Tibial artery (tissue), 4 donors: ENCODE measurements at regions not wholly inside any gene's neighbourhood (a gene's known extent, or its start where the extent isn't known, plus 50 kb on each side); places are given as distances from the start of the nearest gene placed in this dataset.

Source experiments
- DNase-seq, 2 donors: peaks; one replicate each; pipeline ENCODE4 v3.0.0-alpha.2; 2019
- H3K27ac ChIP-seq, 2 donors: fragments of 200-600 bp; sonication (generic) in 1 of 2; 1 replicate in 1 of 2; 2 replicates in 1 of 2; pipeline ENCODE4 v1.5.1; 2018 to 2019; ENCODE audit warnings: mild to moderate bottlenecking in 1 of 2
- H3K27me3 ChIP-seq, 2 donors: fragments of 200-600 bp; sonication (generic) in 1 of 2; one replicate each; pipeline versions ENCODE4 v1.5.1 to v1.6.0; 2016 to 2019
- H3K36me3 ChIP-seq, 3 donors: fragments of 200-600 bp; sonication (generic) in 2 of 3; one replicate each; pipeline ENCODE4 v1.5.1; 2016 to 2019; ENCODE audit warnings: mild to moderate bottlenecking in 2 of 3
- H3K4me1 ChIP-seq, 4 donors: fragments of 200-600 bp; sonication (generic) in 2 of 4; 1 replicate in 3 of 4; 2 replicates in 1 of 4; pipeline ENCODE4 v1.5.1; 2016 to 2019
- H3K4me3 ChIP-seq, 2 donors: fragments of 200-600 bp; sonication (generic) in 1 of 2; 1 replicate in 1 of 2; 2 replicates in 1 of 2; pipeline ENCODE4 v1.5.1; 2018 to 2019; ENCODE audit warnings: mild to moderate bottlenecking in 2 of 2
- H3K9me3 ChIP-seq, 3 donors: fragments of 200-600 bp; sonication (generic) in 1 of 3; one replicate each; pipeline ENCODE4 v1.5.1; 2016 to 2019
- CTCF ChIP-seq, 2 experiments: fragments of 200-600 bp in 1 of 2; fragments of 450-650 bp in 1 of 2; IDR thresholded peaks; one replicate each; pipeline ENCODE4 v1.5.1; 2017 to 2019; ENCODE audit warnings: antibody characterized with exemption in 2 of 2, mild to moderate bottlenecking in 1 of 2, moderate library complexity in 1 of 2
- intact Hi-C: fragments of 100-400 bp; cut with DNase I; formaldehyde crosslinking; loops from one replicate; pipeline ENCODE4 v1.15.0; 2023; ENCODE audit warnings: low total_unique reads

GRCh38 chr10:111439034-111439842 is 362.4 kb downstream of the ADRA2A start:
- DNase-seq = no peak
- TF ChIP-seq CTCF (IDR thresholded peaks at IDR 0.05) = no peak
- no peak overlapping the region for H3K4me3 ChIP-seq
- no peaks in the 10 kb centered on the region for H3K36me3 ChIP-seq
- no peaks in the 10 kb centered on the region for H3K9me3 ChIP-seq
- no peaks in the 10 kb centered on the region for H3K27me3 ChIP-seq
- no peaks in the 10 kb centered on the region for H3K4me1 ChIP-seq
- intact Hi-C loops = no loop called here
- H3K27ac ChIP-seq = no peak overlapping the region

- no peak overlapping the region for H3K27ac ChIP-seq
- H3K9me3 ChIP-seq = no peaks in the 10 kb centered on the region
- no peaks in the 10 kb centered on the region for H3K36me3 ChIP-seq
- no peaks in the 10 kb centered on the region for H3K4me1 ChIP-seq
- DNase-seq = no peak
- TF ChIP-seq CTCF (IDR thresholded peaks at IDR 0.05) = no peak
- H3K27me3 ChIP-seq = no peaks in the 10 kb centered on the region
- intact Hi-C loops = no loop called here
- H3K4me3 ChIP-seq = no peak overlapping the region
Measured at GRCh38 chr10:111440501-111440900, 363.7 kb downstream of the ADRA2A start.

- Histone ChIP-seq H3K27ac (no peak overlapping the region), H3K4me3 (no peak overlapping the region), H3K9me3 (no peaks in the 10 kb centered on the region), H3K36me3 (no peaks in the 10 kb centered on the region), H3K27me3 (no peaks in the 10 kb centered on the region), H3K4me1 (no peaks in the 10 kb centered on the region)
- no peak for TF ChIP-seq CTCF (IDR thresholded peaks at IDR 0.05)
- DNase-seq = no peak
- intact Hi-C loops = no loop called here
Measured at GRCh38 chr10:111445667-111446066, 368.8 kb downstream of the ADRA2A start.

GRCh38 chr10:111446966-111447365 is 370.1 kb downstream of the ADRA2A start:
- Histone ChIP-seq H3K4me3 (no peak overlapping the region), H3K27me3 (no peaks in the 10 kb centered on the region), H3K36me3 (no peaks in the 10 kb centered on the region), H3K9me3 (no peaks in the 10 kb centered on the region), H3K27ac (no peak overlapping the region), H3K4me1 (no peaks in the 10 kb centered on the region)
- intact Hi-C loops = no loop called here
- TF ChIP-seq CTCF (IDR thresholded peaks at IDR 0.05) = no peak
- no peak for DNase-seq

GRCh38 chr10:111452153-111452552 is 375.3 kb downstream of the ADRA2A start:
- no peaks in the 10 kb centered on the region for H3K36me3 ChIP-seq
- H3K27ac ChIP-seq = no peak overlapping the region
- no peaks in the 10 kb centered on the region for H3K4me1 ChIP-seq
- TF ChIP-seq CTCF (IDR thresholded peaks at IDR 0.05) = no peak
- intact Hi-C loops = no loop called here
- no peak for DNase-seq
- no peak overlapping the region for H3K4me3 ChIP-seq
- no peaks in the 10 kb centered on the region for H3K27me3 ChIP-seq
- H3K9me3 ChIP-seq = no peaks in the 10 kb centered on the region
